LNCaP clone FGC (cell line): ENCODE measurements at regions not wholly inside any gene's neighbourhood (a gene's known extent, or its start where the extent isn't known, plus 50 kb on each side); places are given as distances from the start of the nearest gene placed in this dataset.
A peak's percentile ranks its signal among the peaks of the same experiment; 100 is the strongest.

Experiments used
- DNase-seq: peaks from one replicate; pipeline ENCODE4 v3.0.0-alpha.2; 2011; ENCODE audit warnings: low read depth
- H3K4me3 ChIP-seq: 2 replicates; pipeline ENCODE4 v1.5.1; 2011; ENCODE audit warnings: mild to moderate bottlenecking, low read depth, low read length, control low read depth
- TF ChIP-seq, protein P1 (sequence below): IDR thresholded peaks from 2 replicates; pipeline ENCODE4 v1.5.1; 2012; ENCODE audit warnings: mild to moderate bottlenecking; ENCODE audit not compliant: control insufficient read depth, insufficient read depth; ENCODE audit errors: extremely low read depth

DNA sequence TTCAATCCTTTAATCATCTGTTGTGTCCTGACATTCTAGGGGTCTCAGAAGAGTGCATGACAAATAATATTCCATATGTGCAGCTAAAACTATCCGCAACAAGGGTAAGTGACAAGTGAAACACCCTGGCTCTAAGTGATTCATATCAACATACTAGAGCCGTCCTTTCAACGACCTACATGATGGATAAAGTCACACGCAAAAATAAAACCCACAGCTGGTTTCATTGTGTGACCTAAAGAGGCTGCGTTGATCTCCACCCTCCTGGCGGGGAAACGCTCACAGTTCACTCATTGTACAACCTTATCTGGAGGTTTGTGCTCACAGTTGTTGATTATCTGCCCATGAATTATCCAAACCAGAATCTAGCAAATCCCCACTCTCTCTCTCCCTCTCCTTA is 365.3 kb upstream of the PKN2 start:
- H3K4me3 ChIP-seq, result no peak overlapping the region
- DNase-seq, result no peak
- TF ChIP-seq, protein P1, sequence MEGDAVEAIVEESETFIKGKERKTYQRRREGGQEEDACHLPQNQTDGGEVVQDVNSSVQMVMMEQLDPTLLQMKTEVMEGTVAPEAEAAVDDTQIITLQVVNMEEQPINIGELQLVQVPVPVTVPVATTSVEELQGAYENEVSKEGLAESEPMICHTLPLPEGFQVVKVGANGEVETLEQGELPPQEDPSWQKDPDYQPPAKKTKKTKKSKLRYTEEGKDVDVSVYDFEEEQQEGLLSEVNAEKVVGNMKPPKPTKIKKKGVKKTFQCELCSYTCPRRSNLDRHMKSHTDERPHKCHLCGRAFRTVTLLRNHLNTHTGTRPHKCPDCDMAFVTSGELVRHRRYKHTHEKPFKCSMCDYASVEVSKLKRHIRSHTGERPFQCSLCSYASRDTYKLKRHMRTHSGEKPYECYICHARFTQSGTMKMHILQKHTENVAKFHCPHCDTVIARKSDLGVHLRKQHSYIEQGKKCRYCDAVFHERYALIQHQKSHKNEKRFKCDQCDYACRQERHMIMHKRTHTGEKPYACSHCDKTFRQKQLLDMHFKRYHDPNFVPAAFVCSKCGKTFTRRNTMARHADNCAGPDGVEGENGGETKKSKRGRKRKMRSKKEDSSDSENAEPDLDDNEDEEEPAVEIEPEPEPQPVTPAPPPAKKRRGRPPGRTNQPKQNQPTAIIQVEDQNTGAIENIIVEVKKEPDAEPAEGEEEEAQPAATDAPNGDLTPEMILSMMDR, result no peak

DNA sequence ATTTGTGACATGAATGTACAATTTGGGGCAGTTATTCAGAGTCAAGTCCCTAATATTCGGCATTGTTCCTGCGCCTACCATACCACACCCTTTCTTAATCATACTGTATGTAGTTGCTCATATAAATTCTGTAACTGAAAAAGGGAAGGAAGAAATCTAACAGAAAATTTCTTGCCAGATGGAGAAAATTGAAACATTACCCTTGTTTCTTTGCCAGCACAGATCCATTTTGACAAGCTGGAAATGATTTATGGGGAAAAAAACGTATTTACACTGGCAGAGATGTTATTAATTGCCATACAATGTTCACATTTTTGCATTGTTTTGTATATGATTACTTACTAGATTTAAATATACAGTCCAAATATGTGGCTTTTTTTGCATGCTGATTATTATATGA is 363.8 kb upstream of the PKN2 start:
- no peak for DNase-seq
- no peak overlapping the region for H3K4me3 ChIP-seq
- TF ChIP-seq, protein P1, result no peak

DNA sequence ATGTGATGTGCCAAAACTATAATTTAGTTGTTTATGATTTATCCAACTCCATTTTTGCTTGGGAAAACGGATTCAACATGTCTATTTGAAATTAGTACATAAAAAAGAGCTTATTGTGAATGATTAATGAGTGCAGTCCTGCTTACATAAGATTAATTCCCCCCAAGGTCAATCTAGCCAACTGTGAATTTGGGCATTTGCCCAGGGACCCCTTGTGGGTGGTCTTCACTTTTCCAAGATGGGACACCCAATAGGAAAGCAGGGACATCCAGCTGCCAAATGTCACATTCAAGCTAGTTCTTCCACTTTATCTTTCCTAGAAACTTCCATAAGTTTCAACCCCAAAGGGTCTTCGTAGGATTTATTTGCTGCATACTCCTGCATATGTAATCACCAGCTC is 362.4 kb upstream of the PKN2 start:
- TF ChIP-seq, protein P1, result no peak
- DNase-seq, result no peak
- H3K4me3 ChIP-seq, result no peak overlapping the region

DNA sequence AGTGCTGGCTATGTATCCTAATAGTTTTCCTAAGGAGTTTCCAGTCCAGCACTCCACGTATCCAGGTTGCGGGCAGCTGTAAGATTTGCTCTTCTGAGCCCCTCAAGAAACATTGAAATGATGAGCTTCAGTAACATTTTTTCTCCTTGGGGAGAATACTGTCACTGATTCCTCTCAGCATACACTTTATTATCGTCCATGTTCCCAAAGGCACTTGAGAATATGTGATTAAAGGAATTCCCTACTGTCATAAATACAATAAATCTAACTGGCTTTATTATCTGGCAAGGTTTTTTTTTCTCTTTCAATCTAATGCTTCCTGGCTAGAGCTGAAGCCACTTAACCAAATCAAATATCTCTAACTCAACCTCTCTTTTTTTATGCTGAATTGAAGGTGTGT is 359.2 kb upstream of the PKN2 start:
- H3K4me3 ChIP-seq, result no peak overlapping the region
- DNase-seq, result no peak
- TF ChIP-seq, protein P1, result no peak

DNA sequence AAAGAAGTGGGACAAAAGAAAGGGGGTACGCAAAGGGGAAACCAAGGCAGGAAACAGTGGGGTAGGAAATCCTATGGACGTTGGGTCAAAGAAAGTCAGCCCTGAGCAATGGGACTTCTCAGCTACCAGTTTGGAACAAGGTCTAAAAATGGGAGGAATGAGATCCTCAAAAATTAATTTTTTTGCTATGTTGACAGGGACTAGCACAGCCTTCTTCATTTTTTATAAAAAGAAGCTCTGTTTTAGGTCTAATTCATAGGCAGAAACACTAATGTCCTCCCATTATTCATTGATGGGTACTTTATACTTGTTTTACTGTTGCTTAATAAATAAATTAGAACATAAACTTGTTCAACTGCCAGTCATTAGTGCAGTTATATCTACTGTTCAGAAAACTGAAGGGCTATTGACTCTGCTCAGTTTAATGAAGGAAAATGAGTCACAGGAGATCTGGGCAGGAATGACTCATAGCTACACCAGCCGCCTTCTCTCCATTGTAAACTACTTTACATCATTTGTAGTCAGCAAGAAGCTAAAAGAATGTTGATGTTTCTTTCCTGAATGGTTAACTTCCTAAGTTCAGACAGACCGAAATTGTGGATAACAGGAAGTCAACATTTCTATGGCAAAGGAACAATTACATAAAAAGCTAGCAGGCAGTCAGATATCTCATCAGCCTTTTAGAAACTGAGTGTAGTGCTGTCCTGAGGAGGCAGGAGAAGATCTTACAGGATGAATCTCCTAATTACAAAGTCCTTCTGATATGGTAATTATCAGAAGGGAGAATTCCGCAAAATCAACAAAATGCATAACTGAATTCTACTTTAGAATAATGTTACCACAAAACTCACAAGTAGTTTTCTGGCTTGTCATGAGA is 356.4 kb upstream of the PKN2 start:
- TF ChIP-seq, protein P1, result no peak
- H3K4me3 ChIP-seq, result no peak overlapping the region
- DNase-seq, result peak; percentile 18

DNA sequence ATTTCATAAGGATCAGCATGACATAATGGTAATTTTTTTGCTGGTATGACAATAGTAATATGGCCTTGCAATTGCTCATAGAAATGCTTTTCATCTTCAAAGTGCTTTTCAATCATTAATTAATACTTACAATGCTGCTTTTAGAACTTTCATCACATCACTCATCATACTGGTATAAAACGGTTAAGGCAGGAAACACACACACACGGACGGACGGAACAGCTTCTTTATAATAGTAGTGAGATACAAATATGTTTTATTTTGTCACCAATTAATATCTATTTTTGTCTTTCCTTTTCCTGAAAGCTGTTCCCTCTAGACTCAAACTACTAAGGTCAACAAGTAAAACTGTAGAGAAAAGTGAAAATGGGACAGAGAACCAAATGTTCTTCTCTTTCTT is 353.9 kb upstream of the PKN2 start:
- H3K4me3 ChIP-seq, result no peak overlapping the region
- no peak for DNase-seq
- TF ChIP-seq, protein P1, result no peak
